NT2/D1 (cell line): ENCODE measurements at regions not wholly inside any gene's neighbourhood (a gene's known extent, or its start where the extent isn't known, plus 50 kb on each side); places are given as distances from the start of the nearest gene placed in this dataset.

ENCODE experiments used
- SUZ12 ChIP-seq: IDR thresholded peaks from 2 replicates; pipeline ENCODE4 v1.6.1; 2011; ENCODE audit not compliant: insufficient read length, insufficient read depth; ENCODE audit errors: extremely low read depth
- YY1 ChIP-seq: IDR thresholded peaks from 2 replicates; pipeline ENCODE4 v1.6.1; 2011; ENCODE audit not compliant: insufficient read length, insufficient read depth
- ZNF274 ChIP-seq: IDR thresholded peaks from 2 replicates; pipeline ENCODE4 v1.6.1; 2011; ENCODE audit warnings: mild to moderate bottlenecking, low read depth, low read length

DNA sequence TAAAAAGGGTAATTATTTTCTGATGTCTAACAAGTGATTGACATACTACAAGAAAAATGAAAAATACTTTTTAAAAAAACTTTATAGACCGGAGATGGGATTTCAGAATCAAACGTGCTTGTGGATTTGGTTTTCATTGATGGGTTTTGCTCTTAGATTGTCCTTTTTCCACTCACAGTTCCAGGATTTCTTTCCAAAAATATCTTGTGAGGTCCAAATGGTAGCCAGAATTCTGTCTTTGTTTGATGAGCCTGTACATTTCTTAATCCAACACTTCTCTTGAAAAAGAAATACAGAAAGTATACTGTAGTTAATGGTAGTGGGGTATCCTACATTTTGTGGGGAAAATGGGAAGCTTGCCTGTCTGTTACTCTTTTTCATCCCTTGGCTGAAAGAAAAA lies 329.3 kb downstream of the KCNJ2 start:
- TF ChIP-seq YY1 (no peak), SUZ12 (no peak), ZNF274 (no peak)
